ENCODE measurements at regions not wholly inside any gene's neighbourhood (a gene's known extent, or its start where the extent isn't known, plus 50 kb on each side); places are given as distances from the start of the nearest gene placed in this dataset.

- H4K20me1 ChIP-seq (ENCODE audit: insufficient read depth, low read length): no peaks in the 10 kb centered on the region
- no peaks in the 10 kb centered on the region for H3K79me2 ChIP-seq (ENCODE audit: insufficient read depth, low read depth, low read length)
- no peak overlapping the region for H3K4me2 ChIP-seq (ENCODE audit: low read length)
- TF ChIP-seq CTCF (conservative IDR thresholded peaks at IDR 0.05; ENCODE audit: low read length): no peak
- no peak for TF ChIP-seq EZH2phosphoT487 (IDR thresholded peaks at IDR 0.05; ENCODE audit: borderline replicate concordance, low read depth, low read length)
- DNase-seq (ENCODE audit: low spot score): no peak
- BruUV-seq (replicated peaks): no TSS peak
- no peaks in the 10 kb centered on the region for H3K4me1 ChIP-seq (ENCODE audit: insufficient read depth, low read length, poor library complexity, severe bottlenecking)
- H3K27ac ChIP-seq (ENCODE audit: low read depth, low read length, poor library complexity, severe bottlenecking): no peak overlapping the region
- H3K4me3 ChIP-seq (ENCODE audit: low read depth, low read length, poor library complexity, severe bottlenecking): no peak overlapping the region
- intact Hi-C loops (cut with micrococcal nuclease; ENCODE audit: unreplicated experiment): no loop called here
- CTCF ChIA-PET (ENCODE audit: unreplicated experiment): no interaction called here
- H2AFZ ChIP-seq (ENCODE audit: low read length): no peak overlapping the region
- H3K36me3 ChIP-seq (ENCODE audit: insufficient read depth, low read length): no peaks in the 10 kb centered on the region
- H3K9me2 ChIP-seq (ENCODE audit: insufficient read depth, low read length): no peaks in the 10 kb centered on the region
- POLR2A ChIA-PET: no interaction called here
- H3K9me3 ChIP-seq (ENCODE audit: low read length): no peaks in the 10 kb centered on the region
Observed at GRCh38 chr10:120734483-120735078, 116.6 kb upstream of the WDR11 start.

GRCh38 chr10:120735315-120735714 lies 115.8 kb upstream of the WDR11 start:
- Histone ChIP-seq H3K4me3 (ENCODE audit: low read depth, low read length, poor library complexity, severe bottlenecking) (no peak overlapping the region), H3K9me2 (ENCODE audit: insufficient read depth, low read length) (no peaks in the 10 kb centered on the region), H4K20me1 (ENCODE audit: insufficient read depth, low read length) (no peaks in the 10 kb centered on the region), H3K27ac (ENCODE audit: low read depth, low read length, poor library complexity, severe bottlenecking) (no peak overlapping the region), H3K79me2 (ENCODE audit: insufficient read depth, low read depth, low read length) (no peaks in the 10 kb centered on the region), H2AFZ (ENCODE audit: low read length) (no peak overlapping the region), H3K9me3 (ENCODE audit: low read length) (no peaks in the 10 kb centered on the region), H3K4me1 (ENCODE audit: insufficient read depth, low read length, poor library complexity, severe bottlenecking) (no peaks in the 10 kb centered on the region), H3K36me3 (ENCODE audit: insufficient read depth, low read length) (no peaks in the 10 kb centered on the region), H3K4me2 (ENCODE audit: low read length) (no peak overlapping the region)
- no peak for DNase-seq (ENCODE audit: low spot score)
- ChIA-PET POLR2A (no interaction called here), CTCF (ENCODE audit: unreplicated experiment) (no interaction called here)
- TF ChIP-seq EZH2phosphoT487 (IDR thresholded peaks at IDR 0.05; ENCODE audit: borderline replicate concordance, low read depth, low read length) (no peak), CTCF (conservative IDR thresholded peaks at IDR 0.05; ENCODE audit: low read length) (no peak)
- no TSS peak for BruUV-seq (replicated peaks)
- intact Hi-C loops (cut with micrococcal nuclease; ENCODE audit: unreplicated experiment): no loop called here

GRCh38 chr10:120735773-120736371 lies 115.3 kb upstream of the WDR11 start:
- H3K9me2 ChIP-seq (ENCODE audit: insufficient read depth, low read length): no peaks in the 10 kb centered on the region
- ChIA-PET POLR2A (interaction anchor here (0.7 kb wide), 1 partner anchor 1715 kb away, joined by 3 read pairs; no protein-coding TSS in a partner anchor), CTCF (ENCODE audit: unreplicated experiment) (interaction anchor here (0.6 kb wide), 1 partner anchor 52 kb away, joined by 7 read pairs; no protein-coding TSS in a partner anchor)
- no peak overlapping the region for H3K4me2 ChIP-seq (ENCODE audit: low read length)
- H3K79me2 ChIP-seq (ENCODE audit: insufficient read depth, low read depth, low read length): no peaks in the 10 kb centered on the region
- no peak overlapping the region for H2AFZ ChIP-seq (ENCODE audit: low read length)
- peak; percentile 29 for DNase-seq (ENCODE audit: low spot score)
- no peak overlapping the region for H3K4me3 ChIP-seq (ENCODE audit: low read depth, low read length, poor library complexity, severe bottlenecking)
- intact Hi-C loops (cut with micrococcal nuclease; ENCODE audit: unreplicated experiment): no loop called here
- no peaks in the 10 kb centered on the region for H3K9me3 ChIP-seq (ENCODE audit: low read length)
- TF ChIP-seq CTCF (conservative IDR thresholded peaks at IDR 0.05; ENCODE audit: low read length) (peak; percentile 87), EZH2phosphoT487 (IDR thresholded peaks at IDR 0.05; ENCODE audit: borderline replicate concordance, low read depth, low read length) (no peak)
- H3K27ac ChIP-seq (ENCODE audit: low read depth, low read length, poor library complexity, severe bottlenecking): no peak overlapping the region
- no peaks in the 10 kb centered on the region for H4K20me1 ChIP-seq (ENCODE audit: insufficient read depth, low read length)
- H3K4me1 ChIP-seq (ENCODE audit: insufficient read depth, low read length, poor library complexity, severe bottlenecking): no peaks in the 10 kb centered on the region
- H3K36me3 ChIP-seq (ENCODE audit: insufficient read depth, low read length): no peaks in the 10 kb centered on the region
- no TSS peak for BruUV-seq (replicated peaks)

Measured in OCI-LY7 (cell line).